Right ventricle myocardium inferior (tissue), 1 donor: ENCODE measurements at regions not wholly inside any gene's neighbourhood (a gene's known extent, or its start where the extent isn't known, plus 50 kb on each side); places are given as distances from the start of the nearest gene placed in this dataset.

Experiments
- ATAC-seq: fragments of 200-7000 bp; cut with Tn5 transposase; one replicate; pipeline ENCODE4 v1.9.1; 2020; ENCODE audit warnings: mild to moderate bottlenecking, moderate library complexity
- DNase-seq: peaks from one replicate; pipeline ENCODE4 v3.0.0; 2021; ENCODE audit errors: missing footprints
- intact Hi-C: fragments of 100-400 bp; cut with DNase I; formaldehyde crosslinking; loops from one replicate; pipeline ENCODE4 v1.11.0; 2022
- donor health status: DM: no; HTN: yes; CAD: no; lungs with severe emphysema.

- intact Hi-C loops: no loop called here
- ATAC-seq (no peak), DNase-seq (no peak)
Observed at GRCh38 chr9:20208226-20208625, 414.1 kb downstream of the MLLT3 start.

- DNase-seq: no peak
- intact Hi-C loops: no loop called here
- no peak for ATAC-seq
Observed at GRCh38 chr9:20207176-20207575, 415.1 kb downstream of the MLLT3 start.

GRCh38 chr9:20205821-20206220 lies 416.5 kb downstream of the MLLT3 start:
- ATAC-seq (no peak), DNase-seq (no peak)
- intact Hi-C loops: no loop called here

GRCh38 chr9:20200991-20201431 lies 412.2 kb upstream of the SLC24A2 start:
- ATAC-seq (no peak), DNase-seq (no peak)
- intact Hi-C loops: no loop called here

- ATAC-seq (no peak), DNase-seq (no peak)
- intact Hi-C loops: no loop called here
Observed at GRCh38 chr9:20200581-20200980, 411.7 kb upstream of the SLC24A2 start.

- intact Hi-C loops: no loop called here
- DNase-seq (no peak), ATAC-seq (no peak)
Observed at GRCh38 chr9:20199111-20199510, 410.3 kb upstream of the SLC24A2 start.

GRCh38 chr9:20197976-20198685 lies 409.3 kb upstream of the SLC24A2 start:
- ATAC-seq: no peak
- intact Hi-C loops: no loop called here
- DNase-seq: no peak

GRCh38 chr9:20191228-20191840 lies 402.5 kb upstream of the SLC24A2 start:
- DNase-seq (no peak), ATAC-seq (no peak)
- intact Hi-C loops: no loop called here

- ATAC-seq (no peak), DNase-seq (no peak)
- intact Hi-C loops: no loop called here
Observed at GRCh38 chr9:20189871-20190270, 401.0 kb upstream of the SLC24A2 start.

GRCh38 chr9:20188616-20189369 lies 400.0 kb upstream of the SLC24A2 start:
- intact Hi-C loops: no loop called here
- ATAC-seq (no peak), DNase-seq (no peak)

- ATAC-seq (no peak), DNase-seq (no peak)
- intact Hi-C loops: no loop called here
Observed at GRCh38 chr9:20187318-20187717, 398.5 kb upstream of the SLC24A2 start.

GRCh38 chr9:20186823-20187222 lies 398.0 kb upstream of the SLC24A2 start:
- intact Hi-C loops: no loop called here
- ATAC-seq: no peak
- no peak for DNase-seq

GRCh38 chr9:20186231-20186630 lies 397.4 kb upstream of the SLC24A2 start:
- ATAC-seq (no peak), DNase-seq (no peak)
- intact Hi-C loops: no loop called here

- DNase-seq: no peak
- ATAC-seq: no peak
- intact Hi-C loops: no loop called here
Observed at GRCh38 chr9:20184541-20184940, 395.7 kb upstream of the SLC24A2 start.

GRCh38 chr9:20178679-20179078 lies 389.8 kb upstream of the SLC24A2 start:
- intact Hi-C loops: no loop called here
- no peak for DNase-seq
- ATAC-seq: no peak

GRCh38 chr9:20178197-20178596 lies 389.4 kb upstream of the SLC24A2 start:
- no peak for DNase-seq
- intact Hi-C loops: no loop called here
- ATAC-seq: no peak

- ATAC-seq (no peak), DNase-seq (no peak)
- intact Hi-C loops: no loop called here
Observed at GRCh38 chr9:20170122-20170521, 381.3 kb upstream of the SLC24A2 start.

- no peak for DNase-seq
- intact Hi-C loops: no loop called here
- ATAC-seq: no peak
Observed at GRCh38 chr9:20152151-20152725, 363.4 kb upstream of the SLC24A2 start.

GRCh38 chr9:20148416-20148815 lies 359.6 kb upstream of the SLC24A2 start:
- DNase-seq: no peak
- no peak for ATAC-seq
- intact Hi-C loops: no loop called here

- no peak for DNase-seq
- intact Hi-C loops: no loop called here
- ATAC-seq: no peak
Observed at GRCh38 chr9:20144197-20144596, 355.4 kb upstream of the SLC24A2 start.
